ENCODE measurements at regions not wholly inside any gene's neighbourhood (a gene's known extent, or its start where the extent isn't known, plus 50 kb on each side); places are given as distances from the start of the nearest gene placed in this dataset.

GRCh38 chr18:27497246-27497645 lies 312.1 kb upstream of the CHST9 start:
- TF ChIP-seq, protein P1, sequence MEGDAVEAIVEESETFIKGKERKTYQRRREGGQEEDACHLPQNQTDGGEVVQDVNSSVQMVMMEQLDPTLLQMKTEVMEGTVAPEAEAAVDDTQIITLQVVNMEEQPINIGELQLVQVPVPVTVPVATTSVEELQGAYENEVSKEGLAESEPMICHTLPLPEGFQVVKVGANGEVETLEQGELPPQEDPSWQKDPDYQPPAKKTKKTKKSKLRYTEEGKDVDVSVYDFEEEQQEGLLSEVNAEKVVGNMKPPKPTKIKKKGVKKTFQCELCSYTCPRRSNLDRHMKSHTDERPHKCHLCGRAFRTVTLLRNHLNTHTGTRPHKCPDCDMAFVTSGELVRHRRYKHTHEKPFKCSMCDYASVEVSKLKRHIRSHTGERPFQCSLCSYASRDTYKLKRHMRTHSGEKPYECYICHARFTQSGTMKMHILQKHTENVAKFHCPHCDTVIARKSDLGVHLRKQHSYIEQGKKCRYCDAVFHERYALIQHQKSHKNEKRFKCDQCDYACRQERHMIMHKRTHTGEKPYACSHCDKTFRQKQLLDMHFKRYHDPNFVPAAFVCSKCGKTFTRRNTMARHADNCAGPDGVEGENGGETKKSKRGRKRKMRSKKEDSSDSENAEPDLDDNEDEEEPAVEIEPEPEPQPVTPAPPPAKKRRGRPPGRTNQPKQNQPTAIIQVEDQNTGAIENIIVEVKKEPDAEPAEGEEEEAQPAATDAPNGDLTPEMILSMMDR (IDR thresholded peaks at IDR 0.05): no peak
- TF ChIP-seq EP300 (IDR thresholded peaks at IDR 0.05; ENCODE audit: low read depth) (no peak), POLR2A (IDR thresholded peaks at IDR 0.05) (no peak), POLR2AphosphoS5 (IDR thresholded peaks at IDR 0.05) (no peak)
